H1 (cell line): ENCODE measurements at regions not wholly inside any gene's neighbourhood (a gene's known extent, or its start where the extent isn't known, plus 50 kb on each side); places are given as distances from the start of the nearest gene placed in this dataset.

ENCODE experiments used
- JUND ChIP-seq: IDR thresholded peaks from 2 replicates; pipeline ENCODE4 v1.6.1; 2011; ENCODE audit warnings: mild to moderate bottlenecking, improper control_type of control experiment, low read length
- POLR2AphosphoS5 ChIP-seq: IDR thresholded peaks from 2 replicates; pipeline ENCODE4 v1.6.1; 2011; ENCODE audit warnings: low read depth, low read length

DNA sequence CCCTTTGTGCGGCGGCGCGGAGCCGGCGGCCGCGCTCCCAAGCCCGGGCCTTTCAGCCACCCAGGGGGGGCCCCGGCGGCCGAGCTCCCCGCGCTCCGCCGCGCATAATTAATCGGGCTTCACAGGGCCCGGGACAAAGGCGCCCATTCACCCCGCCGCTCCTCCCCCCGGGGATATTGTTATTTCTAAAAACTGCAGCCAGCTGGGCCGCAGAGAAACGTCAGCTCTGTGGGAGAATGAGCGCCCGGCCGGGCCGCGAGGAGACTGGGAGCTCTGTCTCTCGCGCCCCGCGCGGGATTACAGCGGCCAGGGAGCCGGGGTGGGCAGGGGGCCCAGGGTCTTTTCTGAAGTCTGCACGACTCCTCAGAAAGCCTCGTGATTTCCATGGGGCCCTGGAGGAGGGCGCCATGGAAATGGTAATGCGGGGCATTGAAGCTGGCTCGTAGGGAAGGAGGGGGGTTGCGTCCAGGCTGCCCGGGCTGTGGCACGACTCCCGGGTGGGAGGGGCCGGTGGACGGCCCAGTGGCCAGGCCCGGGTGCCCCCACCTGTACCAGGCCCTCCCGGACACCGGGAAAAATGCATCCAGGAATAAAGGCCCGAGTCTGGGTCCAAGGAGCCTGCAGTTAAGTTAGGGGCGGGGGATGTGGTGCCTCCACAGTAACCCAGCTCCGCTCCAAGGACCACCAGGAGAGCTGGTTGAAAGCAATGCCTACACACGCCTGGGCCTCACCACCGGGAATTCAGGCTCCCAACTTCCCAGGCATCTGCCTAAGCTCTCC is 125.3 kb downstream of the ZFP36L2 start:
- no peak for TF ChIP-seq JUND
- no peak for TF ChIP-seq POLR2AphosphoS5
